Nephron (organoid): ENCODE measurements at regions not wholly inside any gene's neighbourhood (a gene's known extent, or its start where the extent isn't known, plus 50 kb on each side); places are given as distances from the start of the nearest gene placed in this dataset.

Experiments used
- H3K27ac Mint-ChIP-seq, 3 experiments: 2 replicates each; pipeline ENCODE4 v1.8.0; 2020; ENCODE audit warnings: mixed read lengths in 3 of 3, mild to moderate bottlenecking in 2 of 3, moderate library complexity in 1 of 3
- H3K27me3 Mint-ChIP-seq: 2 replicates; pipeline ENCODE4 v1.8.0; 2021; ENCODE audit warnings: low read depth, mild to moderate bottlenecking, moderate library complexity, mixed read lengths
- H3K36me3 Mint-ChIP-seq: 2 replicates; pipeline ENCODE4 v1.8.0; 2020; ENCODE audit warnings: low read depth, mixed read lengths
- H3K4me1 Mint-ChIP-seq: 2 replicates; pipeline ENCODE4 v1.8.0; 2020; ENCODE audit warnings: mixed read lengths
- H3K4me3 Mint-ChIP-seq, 3 experiments: 2 replicates each; pipeline ENCODE4 v1.8.0; 2020; ENCODE audit warnings: mild to moderate bottlenecking in 3 of 3, mixed read lengths in 3 of 3, moderate library complexity in 2 of 3
- H3K9me3 Mint-ChIP-seq: 2 replicates; pipeline ENCODE4 v1.8.0; 2020; ENCODE audit warnings: mixed read lengths
- TF ChIP-seq, protein P1 (sequence below), 3 experiments: fragments of 200-600 bp; sonication (generic); IDR thresholded peaks; one replicate each; pipeline ENCODE4 v1.5.0; 2021; ENCODE audit warnings: antibody characterized with exemption in 3 of 3; ENCODE audit not compliant: unreplicated experiment in 3 of 3

GRCh38 chr10:81534991-81535390 is 340.0 kb upstream of the NRG3 start:
- H3K27me3 Mint-ChIP-seq: peaks cover 5% of the 10 kb centered on the region
- no peak overlapping the region for H3K4me3 Mint-ChIP-seq
- H3K9me3 Mint-ChIP-seq: peaks cover 7% of the 10 kb centered on the region
- H3K27ac Mint-ChIP-seq: no peak overlapping the region
- H3K36me3 Mint-ChIP-seq: no peaks in the 10 kb centered on the region
- H3K4me1 Mint-ChIP-seq: no peaks in the 10 kb centered on the region
- TF ChIP-seq, protein P1, sequence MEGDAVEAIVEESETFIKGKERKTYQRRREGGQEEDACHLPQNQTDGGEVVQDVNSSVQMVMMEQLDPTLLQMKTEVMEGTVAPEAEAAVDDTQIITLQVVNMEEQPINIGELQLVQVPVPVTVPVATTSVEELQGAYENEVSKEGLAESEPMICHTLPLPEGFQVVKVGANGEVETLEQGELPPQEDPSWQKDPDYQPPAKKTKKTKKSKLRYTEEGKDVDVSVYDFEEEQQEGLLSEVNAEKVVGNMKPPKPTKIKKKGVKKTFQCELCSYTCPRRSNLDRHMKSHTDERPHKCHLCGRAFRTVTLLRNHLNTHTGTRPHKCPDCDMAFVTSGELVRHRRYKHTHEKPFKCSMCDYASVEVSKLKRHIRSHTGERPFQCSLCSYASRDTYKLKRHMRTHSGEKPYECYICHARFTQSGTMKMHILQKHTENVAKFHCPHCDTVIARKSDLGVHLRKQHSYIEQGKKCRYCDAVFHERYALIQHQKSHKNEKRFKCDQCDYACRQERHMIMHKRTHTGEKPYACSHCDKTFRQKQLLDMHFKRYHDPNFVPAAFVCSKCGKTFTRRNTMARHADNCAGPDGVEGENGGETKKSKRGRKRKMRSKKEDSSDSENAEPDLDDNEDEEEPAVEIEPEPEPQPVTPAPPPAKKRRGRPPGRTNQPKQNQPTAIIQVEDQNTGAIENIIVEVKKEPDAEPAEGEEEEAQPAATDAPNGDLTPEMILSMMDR (IDR thresholded peaks at IDR 0.05; ENCODE audit: unreplicated experiment in 3 of 3): no peak

DNA sequence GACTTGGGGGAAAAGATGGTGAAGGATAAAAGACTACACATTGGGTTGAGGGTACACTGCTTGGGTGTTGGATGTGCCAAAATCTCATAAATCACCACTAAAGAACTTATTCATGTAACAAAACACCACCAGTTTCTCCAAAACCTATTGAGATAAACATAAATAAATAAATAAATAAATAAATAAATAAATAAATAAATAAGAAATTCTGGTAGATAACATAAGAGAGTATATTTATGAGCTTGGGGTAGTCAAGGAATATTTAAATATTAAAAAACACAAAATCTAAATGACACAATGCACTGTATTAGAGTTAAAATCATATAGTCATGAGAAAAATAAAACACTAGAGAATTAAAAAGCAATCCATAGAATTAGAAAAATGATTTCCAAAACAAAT is 333.5 kb upstream of the NRG3 start:
- Mint-ChIP-seq H3K4me3 (no peak overlapping the region), H3K36me3 (no peaks in the 10 kb centered on the region), H3K27ac (no peak overlapping the region), H3K9me3 (peaks cover 7% of the 10 kb centered on the region), H3K27me3 (no peaks in the 10 kb centered on the region), H3K4me1 (no peaks in the 10 kb centered on the region)
- TF ChIP-seq, protein P1 (IDR thresholded peaks at IDR 0.05; ENCODE audit: unreplicated experiment in 3 of 3): no peak

DNA sequence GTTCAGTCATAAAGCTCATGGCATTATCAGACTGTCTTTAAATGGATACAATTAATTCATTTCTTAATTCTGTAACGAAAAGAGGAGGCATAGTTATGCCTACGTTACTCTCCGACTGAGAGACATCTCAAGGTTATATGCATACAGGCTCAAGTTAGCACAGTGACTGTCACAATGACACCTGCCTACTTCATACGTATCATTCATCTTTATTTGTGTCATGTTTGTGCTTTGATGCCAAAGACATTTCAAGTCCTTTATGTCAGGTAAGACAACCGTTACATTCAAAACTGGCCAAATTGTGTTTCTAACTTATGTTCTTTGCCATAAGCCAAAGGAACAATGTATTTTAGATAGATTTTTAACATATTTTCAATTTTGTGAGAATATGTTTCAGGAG is 328.8 kb upstream of the NRG3 start:
- H3K9me3 Mint-ChIP-seq: peaks cover 25% of the 10 kb centered on the region
- no peaks in the 10 kb centered on the region for H3K27me3 Mint-ChIP-seq
- H3K4me3 Mint-ChIP-seq: no peak overlapping the region
- TF ChIP-seq, protein P1 (IDR thresholded peaks at IDR 0.05; ENCODE audit: unreplicated experiment in 3 of 3): no peak
- no peaks in the 10 kb centered on the region for H3K4me1 Mint-ChIP-seq
- H3K36me3 Mint-ChIP-seq: no peaks in the 10 kb centered on the region
- no peak overlapping the region for H3K27ac Mint-ChIP-seq

DNA sequence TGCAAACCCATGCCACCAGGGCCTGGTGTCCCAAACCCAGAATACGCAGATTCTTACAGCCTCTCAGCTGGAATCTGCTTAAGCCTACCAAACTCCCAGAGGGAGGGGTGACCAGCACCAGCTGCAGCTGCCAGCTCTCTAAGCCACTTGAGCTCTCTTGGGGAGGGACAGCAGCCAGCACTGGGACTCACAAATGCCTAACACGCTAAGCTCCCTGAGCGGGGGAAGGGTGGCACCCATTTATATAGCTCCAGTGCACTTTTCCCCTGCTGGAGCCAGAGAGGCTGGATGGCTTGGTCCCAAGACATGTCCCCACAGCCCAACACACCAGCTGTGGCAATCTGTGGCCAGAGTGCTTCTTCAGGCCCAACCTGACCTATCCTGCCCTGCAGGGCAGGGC is 326.8 kb upstream of the NRG3 start:
- H3K27me3 Mint-ChIP-seq: no peaks in the 10 kb centered on the region
- H3K36me3 Mint-ChIP-seq: no peaks in the 10 kb centered on the region
- H3K4me3 Mint-ChIP-seq: no peak overlapping the region
- no peak overlapping the region for H3K27ac Mint-ChIP-seq
- TF ChIP-seq, protein P1 (IDR thresholded peaks at IDR 0.05; ENCODE audit: unreplicated experiment in 3 of 3): no peak
- H3K9me3 Mint-ChIP-seq: peaks cover 37% of the 10 kb centered on the region
- H3K4me1 Mint-ChIP-seq: no peaks in the 10 kb centered on the region

GRCh38 chr10:81564143-81564542 is 310.9 kb upstream of the NRG3 start:
- H3K4me3 Mint-ChIP-seq: no peak overlapping the region
- no peaks in the 10 kb centered on the region for H3K4me1 Mint-ChIP-seq
- no peak overlapping the region for H3K27ac Mint-ChIP-seq
- TF ChIP-seq, protein P1 (IDR thresholded peaks at IDR 0.05; ENCODE audit: unreplicated experiment in 3 of 3): no peak
- H3K9me3 Mint-ChIP-seq: peaks cover 4% of the 10 kb centered on the region
- H3K36me3 Mint-ChIP-seq: peaks cover 3% of the 10 kb centered on the region
- H3K27me3 Mint-ChIP-seq: no peaks in the 10 kb centered on the region

DNA sequence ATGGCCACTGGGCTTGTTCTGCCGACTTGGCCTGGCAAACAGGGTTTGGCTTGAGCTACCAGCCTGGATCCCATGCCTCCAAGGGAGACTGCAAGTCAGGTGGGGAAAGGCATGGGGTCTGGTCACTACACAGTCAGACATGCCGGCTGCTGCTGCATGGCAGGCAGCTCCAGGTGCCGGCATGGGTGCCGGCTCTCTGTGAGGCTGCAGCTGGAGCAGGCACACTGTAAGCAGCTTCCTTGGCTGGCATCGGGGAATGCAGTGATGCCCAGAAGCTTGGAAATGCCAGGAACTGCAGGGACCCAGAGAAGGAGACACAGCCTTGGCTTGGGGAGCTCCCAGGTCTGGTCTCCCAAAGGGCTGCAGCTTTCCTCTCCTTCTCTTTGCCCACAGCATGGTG is 305.5 kb upstream of the NRG3 start:
- Mint-ChIP-seq H3K9me3 (peaks cover 13% of the 10 kb centered on the region), H3K36me3 (no peaks in the 10 kb centered on the region), H3K27me3 (no peaks in the 10 kb centered on the region), H3K4me1 (no peaks in the 10 kb centered on the region), H3K4me3 (no peak overlapping the region), H3K27ac (no peak overlapping the region)
- TF ChIP-seq, protein P1 (IDR thresholded peaks at IDR 0.05; ENCODE audit: unreplicated experiment in 3 of 3): no peak
